ENCODE measurements at regions not wholly inside any gene's neighbourhood (a gene's known extent, or its start where the extent isn't known, plus 50 kb on each side); places are given as distances from the start of the nearest gene placed in this dataset.

- in situ Hi-C loops (cut with HindIII; ENCODE audit: extremely low pct_ligation_motif_present, low pct_unique_long_range_greater_than_20kb) = no loop called here
- no peak overlapping the region for H3K9ac ChIP-seq (ENCODE audit: insufficient read depth, low read depth, low read length)
- no peak overlapping the region for H3K4me3 ChIP-seq (replicated peaks in 1 of 3; ENCODE audit: insufficient read depth in 1 of 3, low read depth in 2 of 3, low read length in 3 of 3)
- whole genome bisulfite sequencing (ENCODE audit: low lambda C conversion rate) = 0% methylated on average over 1 of the region's 1 CpG
- H3K27ac ChIP-seq (ENCODE audit: extremely low read length, insufficient read depth, low read length) = no peak overlapping the region
- intact Hi-C loops (cut with micrococcal nuclease; ENCODE audit: unreplicated experiment) = no loop called here
- H2AFZ ChIP-seq (ENCODE audit: low read length) = no peak overlapping the region
- no peaks in the 10 kb centered on the region for H3K27me3 ChIP-seq (ENCODE audit: control insufficient read depth in 1 of 2, insufficient read depth in 2 of 2, low read length in 2 of 2)
- H3K9me3 ChIP-seq (ENCODE audit: low read length) = peaks cover 8% of the 10 kb centered on the region; the same call in 1 of the 2 replicates
- no peaks in the 10 kb centered on the region for H3K4me1 ChIP-seq (ENCODE audit: insufficient read depth, low read length)
- DNase-seq (ENCODE audit: low spot score) (no peak), FAIRE-seq (no peak), ATAC-seq (no peak)
- TF ChIP-seq ZNF772 (CRISPR knock-in tag; IDR thresholded peaks at IDR 0.05) = no peak
- TF ChIP-seq SATB2 (CRISPR knock-in tag; IDR thresholded peaks at IDR 0.05) = no peak
- TF ChIP-seq ZNF331 (CRISPR knock-in tag; IDR thresholded peaks at IDR 0.05) = no peak
- TF ChIP-seq, protein P1, sequence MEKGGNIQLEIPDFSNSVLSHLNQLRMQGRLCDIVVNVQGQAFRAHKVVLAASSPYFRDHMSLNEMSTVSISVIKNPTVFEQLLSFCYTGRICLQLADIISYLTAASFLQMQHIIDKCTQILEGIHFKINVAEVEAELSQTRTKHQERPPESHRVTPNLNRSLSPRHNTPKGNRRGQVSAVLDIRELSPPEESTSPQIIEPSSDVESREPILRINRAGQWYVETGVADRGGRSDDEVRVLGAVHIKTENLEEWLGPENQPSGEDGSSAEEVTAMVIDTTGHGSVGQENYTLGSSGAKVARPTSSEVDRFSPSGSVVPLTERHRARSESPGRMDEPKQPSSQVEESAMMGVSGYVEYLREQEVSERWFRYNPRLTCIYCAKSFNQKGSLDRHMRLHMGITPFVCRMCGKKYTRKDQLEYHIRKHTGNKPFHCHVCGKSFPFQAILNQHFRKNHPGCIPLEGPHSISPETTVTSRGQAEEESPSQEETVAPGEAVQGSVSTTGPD (CRISPR knock-in tag; IDR thresholded peaks at IDR 0.05) = no peak
- TF ChIP-seq MTA3 (CRISPR knock-in tag; IDR thresholded peaks at IDR 0.05) = no peak
- TF ChIP-seq GTF3A (CRISPR knock-in tag; conservative IDR thresholded peaks at IDR 0.05) = no peak
- no peak for TF ChIP-seq MZF1 (CRISPR knock-in tag; IDR thresholded peaks at IDR 0.05; ENCODE audit: borderline replicate concordance)
- no peak for TF ChIP-seq SRSF1 (optimal IDR thresholded peaks at IDR 0.05; ENCODE audit: low read depth, low read length)
- no peak for TF ChIP-seq FOXA1 (IDR thresholded peaks at IDR 0.05)
- no peak for TF ChIP-seq FOXA1 (CRISPR knock-in tag; IDR thresholded peaks at IDR 0.05)
- TF ChIP-seq KDM4B (CRISPR knock-in tag; IDR thresholded peaks at IDR 0.05) = no peak
- TF ChIP-seq ZNF441 (CRISPR knock-in tag; IDR thresholded peaks at IDR 0.05; ENCODE audit: borderline replicate concordance) = no peak
- TF ChIP-seq CBX5 (CRISPR knock-in tag; IDR thresholded peaks at IDR 0.05; ENCODE audit: borderline replicate concordance) = no peak
- TF ChIP-seq CENPT (CRISPR knock-in tag; IDR thresholded peaks at IDR 0.05; ENCODE audit: low read depth) = no peak
- TF ChIP-seq, protein P2, sequence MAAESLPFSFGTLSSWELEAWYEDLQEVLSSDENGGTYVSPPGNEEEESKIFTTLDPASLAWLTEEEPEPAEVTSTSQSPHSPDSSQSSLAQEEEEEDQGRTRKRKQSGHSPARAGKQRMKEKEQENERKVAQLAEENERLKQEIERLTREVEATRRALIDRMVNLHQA (CRISPR knock-in tag; IDR thresholded peaks at IDR 0.05) = no peak
- no peak for TF ChIP-seq ZNF142 (CRISPR knock-in tag; IDR thresholded peaks at IDR 0.05)
- H3K79me2 ChIP-seq (ENCODE audit: insufficient read depth, low read length) = no peaks in the 10 kb centered on the region
- no peak overlapping the region for H3K4me2 ChIP-seq (ENCODE audit: low read depth, low read length)
- no peaks in the 10 kb centered on the region for H4K20me1 ChIP-seq (ENCODE audit: insufficient read depth, low read length)
- POLR2A ChIA-PET = no interaction called here
- BruUV-seq (replicated peaks) = no TSS peak
- no peaks in the 10 kb centered on the region for H3K36me3 ChIP-seq (replicated peaks in 1 of 2; ENCODE audit: control insufficient read depth in 1 of 2, insufficient read depth in 2 of 2, low read length in 2 of 2)
- CTCF ChIA-PET (ENCODE audit: low intra/inter-chr PET ratio, low total read pairs) = no interaction called here
Measured at GRCh38 chr5:8333977-8334376, 465.0 kb downstream of the MTRR start.
